Endothelial cell of umbilical vein (primary cell): ENCODE measurements at regions not wholly inside any gene's neighbourhood (a gene's known extent, or its start where the extent isn't known, plus 50 kb on each side); places are given as distances from the start of the nearest gene placed in this dataset.

Experiments
- CTCF ChIP-seq, 2 donors: IDR thresholded peaks; 1 replicate in 1 of 2; 2 replicates in 1 of 2; pipeline ENCODE4 v1.5.1; 2011; ENCODE audit warnings: low read length in 2 of 2, mild to moderate bottlenecking in 2 of 2, moderate library complexity in 2 of 2, control low read depth in 1 of 2, inconsistent platforms in 1 of 2, low read depth in 1 of 2; ENCODE audit not compliant: insufficient read depth in 1 of 2; ENCODE audit errors: extremely low read depth in 1 of 2
- EZH2 ChIP-seq: IDR thresholded peaks from 2 replicates; pipeline ENCODE4 v1.6.1; 2012; ENCODE audit warnings: borderline replicate concordance, low read depth, mild to moderate bottlenecking, moderate library complexity, low read length, inconsistent platforms; ENCODE audit not compliant: severe bottlenecking
- JUN ChIP-seq: IDR thresholded peaks from 2 replicates; pipeline ENCODE4 v1.6.1; 2011; ENCODE audit warnings: borderline replicate concordance, low read depth; ENCODE audit not compliant: insufficient read length, insufficient read depth
- POLR2A ChIP-seq: IDR thresholded peaks from 2 replicates; pipeline ENCODE4 v1.6.1; 2012; ENCODE audit warnings: low read depth, mild to moderate bottlenecking, control low read depth, low read length
- POLR2AphosphoS5 ChIP-seq: IDR thresholded peaks from 2 replicates; pipeline ENCODE4 v1.6.1; 2012; ENCODE audit warnings: low read depth, mild to moderate bottlenecking, control low read depth, low read length, moderate library complexity; ENCODE audit not compliant: insufficient read depth

DNA sequence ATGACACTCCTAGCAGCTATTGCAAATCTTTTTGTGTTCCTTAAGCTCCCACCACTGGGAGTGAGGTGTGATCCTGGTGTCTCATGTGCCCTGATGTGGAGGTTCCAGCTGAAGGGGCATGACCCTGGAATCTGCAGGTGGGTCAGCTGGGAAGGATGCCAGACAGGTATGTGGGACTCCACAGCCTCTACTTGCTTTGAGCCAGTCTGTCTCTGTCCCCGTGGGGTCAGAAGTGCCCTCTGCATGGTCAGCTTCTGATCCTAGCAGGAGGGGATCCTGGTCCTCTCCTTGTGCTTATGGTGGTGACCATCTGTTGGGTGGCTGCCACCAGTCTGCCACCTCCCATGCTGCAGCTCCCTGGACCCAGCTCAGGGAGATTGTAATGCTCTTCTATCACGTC lies 51.1 kb upstream of the COMTD1 start:
- TF ChIP-seq POLR2AphosphoS5 = no peak
- no peak for TF ChIP-seq CTCF (IDR thresholded peaks at IDR 0.05; ENCODE audit: extremely low read depth in 1 of 2, insufficient read depth in 1 of 2, low read depth in 1 of 2, low read length in 2 of 2)
- no peak for TF ChIP-seq POLR2A
- no peak for TF ChIP-seq EZH2
- no peak for TF ChIP-seq JUN
